GM13977 (cell line): ENCODE measurements at regions not wholly inside any gene's neighbourhood (a gene's known extent, or its start where the extent isn't known, plus 50 kb on each side); places are given as distances from the start of the nearest gene placed in this dataset.

Experiments
- DNase-seq: peaks from one replicate; pipeline ENCODE4 v3.0.0; 2012; ENCODE audit warnings: low spot score
- in situ Hi-C: fragments of 300-500 bp; cut with MboI; formaldehyde crosslinking; loops from one replicate; pipeline ENCODE4 v1.12.0; 2022; ENCODE audit warnings: low sequenced_read_pairs, low pct_unique_long_range_greater_than_20kb, mixed read lengths, inconsistent platforms; ENCODE audit not compliant: unreplicated experiment
- TF ChIP-seq, protein P1 (sequence below): IDR thresholded peaks from 2 replicates; pipeline ENCODE4 v1.5.1; 2012; ENCODE audit warnings: mild to moderate bottlenecking, control low read depth; ENCODE audit not compliant: insufficient read depth; ENCODE audit errors: extremely low read depth, missing control alignments

DNA sequence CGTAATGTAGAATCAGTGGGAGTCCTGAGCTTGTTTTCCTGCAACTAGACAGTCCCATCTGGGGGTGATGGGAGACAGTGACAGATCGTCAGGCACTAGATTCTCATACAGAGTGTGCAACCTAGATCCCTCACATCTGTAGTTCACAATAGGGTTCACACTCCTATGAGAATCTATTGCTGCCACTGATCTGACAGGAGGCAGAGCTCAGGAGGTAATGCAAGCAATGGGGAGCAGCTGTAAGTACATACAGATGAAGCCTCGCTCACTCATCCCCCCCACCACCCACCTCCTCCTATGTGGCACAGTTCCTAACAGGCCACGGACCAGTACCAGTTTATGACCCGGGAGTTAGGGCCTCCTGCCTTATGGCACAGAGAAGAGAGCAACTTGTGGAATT lies 116.2 kb upstream of the PIK3R1 start:
- no peak for DNase-seq
- in situ Hi-C loops = no loop called here
- TF ChIP-seq, protein P1, sequence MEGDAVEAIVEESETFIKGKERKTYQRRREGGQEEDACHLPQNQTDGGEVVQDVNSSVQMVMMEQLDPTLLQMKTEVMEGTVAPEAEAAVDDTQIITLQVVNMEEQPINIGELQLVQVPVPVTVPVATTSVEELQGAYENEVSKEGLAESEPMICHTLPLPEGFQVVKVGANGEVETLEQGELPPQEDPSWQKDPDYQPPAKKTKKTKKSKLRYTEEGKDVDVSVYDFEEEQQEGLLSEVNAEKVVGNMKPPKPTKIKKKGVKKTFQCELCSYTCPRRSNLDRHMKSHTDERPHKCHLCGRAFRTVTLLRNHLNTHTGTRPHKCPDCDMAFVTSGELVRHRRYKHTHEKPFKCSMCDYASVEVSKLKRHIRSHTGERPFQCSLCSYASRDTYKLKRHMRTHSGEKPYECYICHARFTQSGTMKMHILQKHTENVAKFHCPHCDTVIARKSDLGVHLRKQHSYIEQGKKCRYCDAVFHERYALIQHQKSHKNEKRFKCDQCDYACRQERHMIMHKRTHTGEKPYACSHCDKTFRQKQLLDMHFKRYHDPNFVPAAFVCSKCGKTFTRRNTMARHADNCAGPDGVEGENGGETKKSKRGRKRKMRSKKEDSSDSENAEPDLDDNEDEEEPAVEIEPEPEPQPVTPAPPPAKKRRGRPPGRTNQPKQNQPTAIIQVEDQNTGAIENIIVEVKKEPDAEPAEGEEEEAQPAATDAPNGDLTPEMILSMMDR = no peak

DNA sequence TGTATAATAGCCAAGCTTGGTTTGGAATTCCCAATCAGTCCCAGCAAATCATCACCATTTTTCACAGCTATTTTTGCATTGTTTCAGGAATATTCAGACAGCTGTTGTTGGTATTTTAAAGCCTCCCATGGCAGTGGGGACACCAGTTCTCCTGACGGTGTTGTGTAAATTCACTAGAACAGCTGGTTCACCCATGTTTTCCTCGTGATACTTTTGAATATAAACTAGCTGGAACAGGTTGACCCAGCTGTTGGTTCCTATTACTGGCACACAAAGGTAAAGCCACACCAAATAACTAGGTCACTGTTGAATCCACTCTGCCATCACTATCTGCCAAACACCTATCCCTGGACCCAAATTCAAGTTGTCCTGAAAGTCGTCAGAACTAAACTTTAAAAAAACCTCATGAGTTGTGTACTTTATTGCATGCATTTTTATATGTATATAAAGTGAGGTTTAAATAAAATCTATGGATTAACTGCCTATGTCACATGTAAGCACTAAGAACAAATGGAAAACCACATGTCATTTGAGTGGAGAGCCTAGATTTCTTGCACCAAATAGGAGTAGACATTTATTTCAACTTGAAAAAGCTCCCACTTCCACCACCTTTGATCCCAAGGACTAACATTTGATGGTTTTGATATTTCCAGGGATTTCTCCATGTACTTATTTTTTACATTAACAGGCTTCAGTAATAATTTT lies 121.9 kb upstream of the PIK3R1 start:
- no peak for DNase-seq
- in situ Hi-C loops = no loop called here
- TF ChIP-seq, protein P1 = no peak

DNA sequence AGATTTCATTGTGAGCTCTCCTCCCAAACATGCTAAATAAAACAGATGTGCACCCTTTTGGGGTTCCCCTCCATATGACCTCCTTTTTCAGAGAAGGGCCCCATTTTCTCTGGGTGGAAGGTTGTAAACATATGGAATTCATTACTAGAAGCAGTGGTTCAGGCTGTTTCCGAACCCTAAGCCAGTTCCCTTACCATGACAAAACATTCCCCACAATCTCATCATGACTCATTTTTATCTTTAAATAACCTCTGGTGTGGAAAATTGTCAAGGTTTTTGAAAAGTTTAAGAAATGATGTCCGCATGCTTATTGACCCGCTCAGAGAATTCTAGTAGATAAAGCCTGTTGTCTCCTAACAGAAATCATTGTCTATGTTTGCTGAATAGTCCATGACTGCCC lies 127.3 kb upstream of the PIK3R1 start:
- no peak for DNase-seq
- TF ChIP-seq, protein P1 = no peak
- in situ Hi-C loops = no loop called here

DNA sequence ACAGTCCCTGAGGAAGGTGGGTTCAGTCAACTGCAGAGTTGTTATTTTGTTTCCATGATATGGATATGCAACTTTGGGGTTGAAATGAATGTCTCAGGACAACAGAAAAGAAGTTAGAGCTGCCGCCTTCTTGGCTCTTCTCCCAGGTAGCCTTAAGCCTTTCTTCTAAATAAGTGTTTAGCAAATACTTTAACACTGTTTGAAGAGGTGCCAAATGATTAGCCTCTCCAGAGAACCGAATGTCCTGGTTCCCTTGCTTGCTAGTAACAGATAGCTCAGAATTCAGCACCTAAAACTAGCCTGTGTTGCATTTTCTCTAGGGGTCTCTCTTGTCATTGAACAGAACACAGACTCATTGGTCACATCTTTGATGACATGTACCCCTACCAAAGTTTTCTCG lies 127.7 kb upstream of the PIK3R1 start:
- TF ChIP-seq, protein P1 = no peak
- no peak for DNase-seq
- in situ Hi-C loops = no loop called here

GRCh38 chr5:68086857-68087256 lies 128.7 kb upstream of the PIK3R1 start:
- TF ChIP-seq, protein P1 = no peak
- in situ Hi-C loops = no loop called here
- DNase-seq = no peak

DNA sequence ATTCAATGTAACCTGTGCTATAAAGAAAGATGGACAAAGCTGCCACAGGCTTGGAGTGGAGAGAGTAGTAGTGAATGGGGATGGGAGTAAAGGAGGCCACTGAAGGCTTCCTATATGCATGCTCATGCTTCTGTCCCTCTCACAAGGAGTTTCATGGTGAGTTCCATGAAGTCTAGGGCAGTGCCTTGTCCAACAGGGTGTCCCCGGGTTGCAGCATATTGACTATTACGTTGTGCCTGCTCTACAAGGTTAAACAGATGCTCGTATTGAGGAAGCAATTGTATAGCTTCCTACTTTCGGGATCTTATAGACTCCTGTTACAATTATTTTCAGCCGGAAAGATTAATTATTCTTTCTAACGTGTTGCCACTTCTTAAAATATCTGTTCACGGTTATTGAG lies 129.1 kb upstream of the PIK3R1 start:
- in situ Hi-C loops = no loop called here
- TF ChIP-seq, protein P1 = no peak
- DNase-seq = no peak

DNA sequence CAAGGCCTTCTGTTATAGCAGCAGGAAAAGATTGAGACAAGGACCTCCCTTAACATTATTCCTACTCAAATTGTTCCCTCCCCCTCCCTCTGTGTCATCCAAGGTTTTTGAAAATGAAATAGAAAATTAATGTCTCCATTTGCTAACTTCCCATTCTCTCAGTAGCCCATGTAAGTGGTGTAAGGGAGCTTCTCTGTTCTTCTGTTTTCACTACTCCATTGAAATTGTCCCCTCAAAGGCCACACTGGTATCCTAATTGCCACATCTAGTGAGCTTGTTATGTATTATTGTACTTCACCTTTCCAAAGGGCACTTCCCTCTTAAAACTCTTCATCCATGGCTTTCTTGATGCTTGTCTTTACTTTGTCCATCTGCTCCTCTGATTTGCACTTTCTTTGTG lies 131.2 kb upstream of the PIK3R1 start:
- in situ Hi-C loops = no loop called here

More for the DNA sequence above, 131.2 kb upstream of the PIK3R1 start:
- DNase-seq = no peak
- TF ChIP-seq, protein P1 = no peak
